ENCODE measurements at regions not wholly inside any gene's neighbourhood (a gene's known extent, or its start where the extent isn't known, plus 50 kb on each side); places are given as distances from the start of the nearest gene placed in this dataset.

- no peak for DNase-seq (ENCODE audit: low spot score)
- Histone ChIP-seq H3K4me2 (no peak overlapping the region), H3K79me2 (ENCODE audit: low read depth) (no peaks in the 10 kb centered on the region), H3K27me3 (no peaks in the 10 kb centered on the region), H2AFZ (replicated peaks) (no peak overlapping the region), H3K36me3 (no peaks in the 10 kb centered on the region), H3K4me3 (no peak overlapping the region), H3K4me1 (peaks cover 20% of the 10 kb centered on the region), H3K9me3 (ENCODE audit: low read depth) (no peaks in the 10 kb centered on the region), H3K9ac (no peak overlapping the region), H3F3A (ENCODE audit: low read depth) (peaks cover 9% of the 10 kb centered on the region), H3K27ac (no peak overlapping the region), H4K20me1 (ENCODE audit: low read depth) (no peaks in the 10 kb centered on the region)
- H3K9me3 Mint-ChIP-seq, result peaks cover 2% of the 10 kb centered on the region
- H3K36me3 Mint-ChIP-seq, result no peaks in the 10 kb centered on the region
- peaks cover 6% of the 10 kb centered on the region for H3K27me3 Mint-ChIP-seq (ENCODE audit: insufficient read depth, low read depth)
- H3K27ac Mint-ChIP-seq, result no peak overlapping the region
- no peak overlapping the region for H3K4me3 Mint-ChIP-seq
- peaks cover 23% of the 10 kb centered on the region for H3K4me1 Mint-ChIP-seq
- no peak for TF ChIP-seq EZH2phosphoT487 (IDR thresholded peaks at IDR 0.05)
- no peak for TF ChIP-seq EZH2 (IDR thresholded peaks at IDR 0.05)
- TF ChIP-seq CTCF (IDR thresholded peaks at IDR 0.05), result no peak
Measured at GRCh38 chr4:144362366-144362765, 221.8 kb upstream of the GYPA start.

- Mint-ChIP-seq H3K27me3 (ENCODE audit: insufficient read depth, low read depth) (peaks cover 3% of the 10 kb centered on the region), H3K4me3 (no peak overlapping the region), H3K27ac (no peak overlapping the region), H3K36me3 (no peaks in the 10 kb centered on the region), H3K9me3 (peaks cover 2% of the 10 kb centered on the region), H3K4me1 (peaks cover 10% of the 10 kb centered on the region)
- no peak overlapping the region for H3K27ac ChIP-seq
- no peak overlapping the region for H3K9ac ChIP-seq
- H3K36me3 ChIP-seq, result no peaks in the 10 kb centered on the region
- H3F3A ChIP-seq (ENCODE audit: low read depth), result no peaks in the 10 kb centered on the region
- H4K20me1 ChIP-seq (ENCODE audit: low read depth), result no peaks in the 10 kb centered on the region
- no peak overlapping the region for H2AFZ ChIP-seq (replicated peaks)
- H3K4me2 ChIP-seq, result no peak overlapping the region
- H3K4me1 ChIP-seq, result peaks cover 5% of the 10 kb centered on the region
- TF ChIP-seq EZH2 (IDR thresholded peaks at IDR 0.05) (no peak), CTCF (IDR thresholded peaks at IDR 0.05) (no peak), EZH2phosphoT487 (IDR thresholded peaks at IDR 0.05) (no peak)
- H3K4me3 ChIP-seq, result no peak overlapping the region
- DNase-seq (ENCODE audit: low spot score), result no peak
- no peaks in the 10 kb centered on the region for H3K79me2 ChIP-seq (ENCODE audit: low read depth)
- no peaks in the 10 kb centered on the region for H3K27me3 ChIP-seq
- H3K9me3 ChIP-seq (ENCODE audit: low read depth), result no peaks in the 10 kb centered on the region
Measured at GRCh38 chr4:144363890-144364289, 223.4 kb upstream of the GYPA start.

GRCh38 chr4:144366425-144366824 lies 225.9 kb upstream of the GYPA start:
- no peak for TF ChIP-seq CTCF (IDR thresholded peaks at IDR 0.05)
- no peak for TF ChIP-seq EZH2phosphoT487 (IDR thresholded peaks at IDR 0.05)
- no peak for TF ChIP-seq EZH2 (IDR thresholded peaks at IDR 0.05)
- H3K4me1 ChIP-seq, result no peaks in the 10 kb centered on the region
- no peaks in the 10 kb centered on the region for H3K79me2 ChIP-seq (ENCODE audit: low read depth)
- H3K4me1 Mint-ChIP-seq, result peaks cover 1% of the 10 kb centered on the region
- no peaks in the 10 kb centered on the region for H3K9me3 ChIP-seq (ENCODE audit: low read depth)
- no peak overlapping the region for H3K4me3 ChIP-seq
- no peak overlapping the region for H3K27ac ChIP-seq
- no peak overlapping the region for H3K9ac ChIP-seq
- H3F3A ChIP-seq (ENCODE audit: low read depth), result no peaks in the 10 kb centered on the region
- DNase-seq (ENCODE audit: low spot score), result no peak
- no peak overlapping the region for H3K4me3 Mint-ChIP-seq
- H3K27ac Mint-ChIP-seq, result no peak overlapping the region
- no peak overlapping the region for H2AFZ ChIP-seq (replicated peaks)
- no peaks in the 10 kb centered on the region for H3K27me3 Mint-ChIP-seq (ENCODE audit: insufficient read depth, low read depth)
- no peak overlapping the region for H3K4me2 ChIP-seq
- no peaks in the 10 kb centered on the region for H3K36me3 Mint-ChIP-seq
- no peaks in the 10 kb centered on the region for H4K20me1 ChIP-seq (ENCODE audit: low read depth)
- no peaks in the 10 kb centered on the region for H3K27me3 ChIP-seq
- no peaks in the 10 kb centered on the region for H3K36me3 ChIP-seq
- peaks cover 2% of the 10 kb centered on the region for H3K9me3 Mint-ChIP-seq
